NCI-H146 (cell line): ENCODE measurements at regions not wholly inside any gene's neighbourhood (a gene's known extent, or its start where the extent isn't known, plus 50 kb on each side); places are given as distances from the start of the nearest gene placed in this dataset.

Experiments used
- DNase-seq: peaks from one replicate; lab custom pipeline; 2025; lab: John Stamatoyannopoulos, UW

GRCh38 chr5:73291873-73292272 is 118.9 kb downstream of the TMEM174 start:
- DNase-seq: no peak

GRCh38 chr5:73290242-73290641 is 117.2 kb downstream of the TMEM174 start:
- DNase-seq: no peak

- no peak for DNase-seq
These were observed 116.1 kb downstream of the TMEM174 start for GRCh38 chr5:73288803-73289720.

GRCh38 chr5:73286896-73287295 is 113.9 kb downstream of the TMEM174 start:
- DNase-seq: no peak

- DNase-seq: no peak
These were observed 112.0 kb downstream of the TMEM174 start for GRCh38 chr5:73284985-73285384.

- peak; percentile 9 for DNase-seq
These were observed 111.3 kb downstream of the TMEM174 start for GRCh38 chr5:73284220-73284795.

GRCh38 chr5:73282923-73283322 is 109.9 kb downstream of the TMEM174 start:
- DNase-seq: peak; percentile 50

- peak; percentile 49 for DNase-seq
These were observed 109.4 kb downstream of the TMEM174 start for GRCh38 chr5:73282383-73282782.

GRCh38 chr5:73280821-73281746 is 108.1 kb downstream of the TMEM174 start:
- DNase-seq: peak; percentile 95

GRCh38 chr5:73280386-73280785 is 107.4 kb downstream of the TMEM174 start:
- DNase-seq: no peak

- DNase-seq: no peak
These were observed 106.8 kb downstream of the TMEM174 start for GRCh38 chr5:73279805-73280204.

- DNase-seq: no peak
These were observed 105.7 kb downstream of the TMEM174 start for GRCh38 chr5:73278693-73279092.

- no peak for DNase-seq
These were observed 102.1 kb downstream of the TMEM174 start for GRCh38 chr5:73274881-73275663.

- no peak for DNase-seq
These were observed 101.1 kb downstream of the TMEM174 start for GRCh38 chr5:73274121-73274520.

GRCh38 chr5:73273379-73274050 is 100.5 kb downstream of the TMEM174 start:
- no peak for DNase-seq

- DNase-seq: no peak
These were observed 99.4 kb downstream of the TMEM174 start for GRCh38 chr5:73272351-73272750.

GRCh38 chr5:73268826-73269225 is 95.8 kb downstream of the TMEM174 start:
- DNase-seq: no peak

- DNase-seq: no peak
These were observed 94.9 kb downstream of the TMEM174 start for GRCh38 chr5:73267766-73268435.

- DNase-seq: no peak
These were observed 94.2 kb downstream of the TMEM174 start for GRCh38 chr5:73266925-73267765.
